RWPE2 (cell line): ENCODE measurements at regions not wholly inside any gene's neighbourhood (a gene's known extent, or its start where the extent isn't known, plus 50 kb on each side); places are given as distances from the start of the nearest gene placed in this dataset.

Source experiments
- ATAC-seq: fragments of 200-7000 bp; cut with Tn5 transposase; 3 replicates; pipeline ENCODE4 v1.9.1; 2021; ENCODE audit warnings: low read depth
- DNase-seq: peaks from one replicate; pipeline ENCODE4 v3.0.0-alpha.2; 2020; ENCODE audit warnings: low spot score
- H3K27ac ChIP-seq: fragments of 450-650 bp; 2 replicates; pipeline ENCODE4 v1.5.1; 2017; ENCODE audit warnings: mild to moderate bottlenecking; ENCODE audit not compliant: poor library complexity, severe bottlenecking
- H3K27me3 ChIP-seq: fragments of 250-450 bp; sonication (Bioruptor Pico); 2 replicates; pipeline ENCODE4 v1.5.1; 2021; ENCODE audit warnings: mild to moderate bottlenecking, moderate library complexity; ENCODE audit not compliant: insufficient read depth, poor library complexity, severe bottlenecking
- H3K36me3 ChIP-seq: fragments of 250-450 bp; sonication (Bioruptor Pico); 2 replicates; pipeline ENCODE4 v1.5.1; 2020; ENCODE audit warnings: low read depth, mild to moderate bottlenecking, moderate library complexity
- H3K4me1 ChIP-seq: fragments of 250-450 bp; sonication (Bioruptor Pico); 2 replicates; pipeline ENCODE4 v1.5.1; 2021; ENCODE audit warnings: mild to moderate bottlenecking, moderate library complexity; ENCODE audit not compliant: insufficient read depth, poor library complexity, severe bottlenecking
- H3K4me3 ChIP-seq: fragments of 250-450 bp; sonication (Bioruptor Pico); 2 replicates; pipeline ENCODE4 v1.5.1; 2021; ENCODE audit warnings: mild to moderate bottlenecking, moderate library complexity; ENCODE audit not compliant: severe bottlenecking
- H3K9me3 ChIP-seq: fragments of 250-450 bp; sonication (Bioruptor Pico); 2 replicates; pipeline ENCODE4 v1.5.1; 2021; ENCODE audit warnings: mild to moderate bottlenecking, moderate library complexity; ENCODE audit not compliant: severe bottlenecking
- CTCF ChIP-seq: fragments of 450-650 bp; IDR thresholded peaks from one replicate; pipeline ENCODE4 v1.5.1; 2017; ENCODE audit warnings: mild to moderate bottlenecking, moderate library complexity; ENCODE audit not compliant: poor library complexity, severe bottlenecking

- no peak for TF ChIP-seq CTCF
- H3K36me3 ChIP-seq = no peaks in the 10 kb centered on the region
- H3K27me3 ChIP-seq = peaks cover 19% of the 10 kb centered on the region
- DNase-seq = no peak
- H3K4me3 ChIP-seq = no peak overlapping the region
- H3K27ac ChIP-seq = no peak overlapping the region
- no peak for ATAC-seq
- H3K4me1 ChIP-seq = no peaks in the 10 kb centered on the region
- no peaks in the 10 kb centered on the region for H3K9me3 ChIP-seq
These were observed 57.3 kb upstream of the CST7 start for GRCh38 chr20:24891546-24892393.

GRCh38 chr20:24892522-24892921 lies 56.5 kb upstream of the CST7 start:
- DNase-seq (no peak), ATAC-seq (no peak)
- H3K4me3 ChIP-seq = no peak overlapping the region
- H3K27ac ChIP-seq = no peak overlapping the region
- no peaks in the 10 kb centered on the region for H3K36me3 ChIP-seq
- no peak for TF ChIP-seq CTCF
- peaks cover 16% of the 10 kb centered on the region for H3K27me3 ChIP-seq
- H3K9me3 ChIP-seq = no peaks in the 10 kb centered on the region
- no peaks in the 10 kb centered on the region for H3K4me1 ChIP-seq

GRCh38 chr20:24892931-24893330 lies 56.1 kb upstream of the CST7 start:
- no peaks in the 10 kb centered on the region for H3K4me1 ChIP-seq
- no peaks in the 10 kb centered on the region for H3K36me3 ChIP-seq
- TF ChIP-seq CTCF = no peak
- no peak overlapping the region for H3K27ac ChIP-seq
- H3K9me3 ChIP-seq = no peaks in the 10 kb centered on the region
- DNase-seq = no peak
- ATAC-seq = no peak
- peaks cover 12% of the 10 kb centered on the region for H3K27me3 ChIP-seq
- no peak overlapping the region for H3K4me3 ChIP-seq

GRCh38 chr20:24894488-24894887 lies 54.6 kb upstream of the CST7 start:
- ATAC-seq (no peak), DNase-seq (no peak)
- no peak overlapping the region for H3K4me3 ChIP-seq
- H3K36me3 ChIP-seq = no peaks in the 10 kb centered on the region
- H3K27me3 ChIP-seq = peaks cover 3% of the 10 kb centered on the region
- TF ChIP-seq CTCF = no peak
- H3K4me1 ChIP-seq = no peaks in the 10 kb centered on the region
- no peak overlapping the region for H3K27ac ChIP-seq
- no peaks in the 10 kb centered on the region for H3K9me3 ChIP-seq

GRCh38 chr20:24894967-24895366 lies 54.1 kb upstream of the CST7 start:
- no peak for TF ChIP-seq CTCF
- DNase-seq = no peak
- Histone ChIP-seq H3K4me3 (no peak overlapping the region), H3K9me3 (no peaks in the 10 kb centered on the region), H3K27me3 (peaks cover 3% of the 10 kb centered on the region), H3K4me1 (no peaks in the 10 kb centered on the region), H3K36me3 (no peaks in the 10 kb centered on the region), H3K27ac (no peak overlapping the region)
- no peak for ATAC-seq
